H1 (cell line): ENCODE measurements at regions not wholly inside any gene's neighbourhood (a gene's known extent, or its start where the extent isn't known, plus 50 kb on each side); places are given as distances from the start of the nearest gene placed in this dataset.

Experiments used
- PHF8 ChIP-seq: fragments of 200-600 bp; sonication (generic); conservative IDR thresholded peaks from 2 replicates; pipeline ENCODE4 v1.7.1; 2012; ENCODE audit warnings: low read depth, mild to moderate bottlenecking, inconsistent platforms, low read length, moderate library complexity

DNA sequence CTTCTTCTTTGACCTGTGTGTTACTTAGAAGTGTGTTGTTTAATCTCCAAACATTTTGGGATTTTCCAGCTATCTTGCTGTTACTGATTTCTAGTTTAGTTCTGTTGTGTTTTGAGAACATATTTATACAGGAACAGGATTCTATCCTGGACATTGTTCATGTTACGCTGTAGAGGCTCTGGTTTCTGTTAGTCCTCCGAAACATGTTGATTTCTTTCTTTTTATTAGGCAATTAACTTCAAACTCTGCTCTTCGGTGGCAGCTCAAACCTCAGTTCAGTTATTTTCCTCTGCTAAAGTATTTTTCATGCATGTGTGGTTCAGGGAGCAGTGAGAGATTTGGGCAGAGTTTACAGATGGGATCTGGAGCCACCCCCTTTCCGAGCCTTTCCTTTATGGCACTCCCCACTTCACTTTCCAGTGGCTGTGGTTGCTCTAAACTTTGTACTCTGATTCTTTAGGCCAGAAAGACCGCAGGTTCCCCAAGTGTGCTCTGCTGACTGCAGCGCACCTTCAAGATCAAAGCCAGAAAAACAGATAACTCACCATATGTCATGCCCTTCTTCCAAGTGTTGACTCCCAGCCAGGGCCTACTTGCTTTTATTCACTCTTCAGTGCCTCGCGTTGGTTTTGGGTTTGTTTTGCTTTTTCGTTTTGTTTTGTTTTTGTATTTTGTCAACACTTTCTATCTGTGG, 77.6 kb upstream of the KSR1 start (continued):
- no peak for TF ChIP-seq PHF8
